ENCODE measurements at regions not wholly inside any gene's neighbourhood (a gene's known extent, or its start where the extent isn't known, plus 50 kb on each side); places are given as distances from the start of the nearest gene placed in this dataset.

- intact Hi-C loops (cut with DNase I), result no loop called here
- ATAC-seq, result no peak
- no peak for DNase-seq
- H3K4me1 ChIP-seq, result no peaks in the 10 kb centered on the region
- H3K4me3 ChIP-seq, result no peak overlapping the region
- H3K36me3 ChIP-seq, result no peaks in the 10 kb centered on the region
- H3K9me3 ChIP-seq, result peaks cover 0 to 12% of the 10 kb centered on the region in 2 donors
- H3K27me3 ChIP-seq, result no peaks in the 10 kb centered on the region
- H3K27ac ChIP-seq, result no peak overlapping the region
- TF ChIP-seq CTCF (IDR thresholded peaks at IDR 0.05), result no peak
Observed at GRCh38 chr10:20466731-20467130, 430.4 kb downstream of the NEBL start.

GRCh38 chr10:20457649-20458048, 439.5 kb downstream of the NEBL start:
- Histone ChIP-seq H3K4me1 (no peaks in the 10 kb centered on the region), H3K9me3 (peaks cover 0 to 5% of the 10 kb centered on the region in 2 donors), H3K36me3 (no peaks in the 10 kb centered on the region), H3K4me3 (no peak overlapping the region), H3K27me3 (no peaks in the 10 kb centered on the region), H3K27ac (no peak overlapping the region)
- intact Hi-C loops (cut with DNase I), result no loop called here
- no peak for DNase-seq
- no peak for ATAC-seq
- TF ChIP-seq CTCF (IDR thresholded peaks at IDR 0.05), result no peak

- H3K4me1 ChIP-seq, result no peaks in the 10 kb centered on the region
- no peak overlapping the region for H3K27ac ChIP-seq
- TF ChIP-seq CTCF (IDR thresholded peaks at IDR 0.05), result no peak
Observed at GRCh38 chr10:20455774-20456173, 441.3 kb downstream of the NEBL start.

GRCh38 chr10:20454331-20454730, 442.8 kb downstream of the NEBL start:
- ATAC-seq, result no peak
- no peak overlapping the region for H3K27ac ChIP-seq
- no peaks in the 10 kb centered on the region for H3K27me3 ChIP-seq
- no peaks in the 10 kb centered on the region for H3K9me3 ChIP-seq
- intact Hi-C loops (cut with DNase I), result no loop called here
- TF ChIP-seq CTCF (IDR thresholded peaks at IDR 0.05), result no peak
- no peak overlapping the region for H3K4me3 ChIP-seq
- no peaks in the 10 kb centered on the region for H3K36me3 ChIP-seq
- no peaks in the 10 kb centered on the region for H3K4me1 ChIP-seq
- no peak for DNase-seq

More at GRCh38 chr10:20455774-20456173, 441.3 kb downstream of the NEBL start:
- intact Hi-C loops (cut with DNase I), result no loop called here
- Histone ChIP-seq H3K27me3 (no peaks in the 10 kb centered on the region), H3K4me3 (no peak overlapping the region), H3K9me3 (peaks cover 0 to 2% of the 10 kb centered on the region in 2 donors), H3K36me3 (no peaks in the 10 kb centered on the region)
- DNase-seq (no peak), ATAC-seq (no peak)

- no peak overlapping the region for H3K27ac ChIP-seq
- H3K4me1 ChIP-seq, result no peaks in the 10 kb centered on the region
- no peaks in the 10 kb centered on the region for H3K27me3 ChIP-seq
- H3K36me3 ChIP-seq, result no peaks in the 10 kb centered on the region
- ATAC-seq (no peak), DNase-seq (no peak)
- no peak overlapping the region for H3K4me3 ChIP-seq
- H3K9me3 ChIP-seq, result peaks cover 0 to 4% of the 10 kb centered on the region in 2 donors
- intact Hi-C loops (cut with DNase I), result no loop called here
- TF ChIP-seq CTCF (IDR thresholded peaks at IDR 0.05), result no peak
Observed at GRCh38 chr10:20446561-20447193, 450.4 kb downstream of the NEBL start.

All from left lung (tissue), 4 donors.